ENCODE measurements at regions not wholly inside any gene's neighbourhood (a gene's known extent, or its start where the extent isn't known, plus 50 kb on each side); places are given as distances from the start of the nearest gene placed in this dataset.

GRCh38 chr6:122109075-122109474 lies 290.4 kb upstream of the HSF2 start:
- Histone ChIP-seq H3K9me3 (no peaks in the 10 kb centered on the region), H3K27ac (no peak overlapping the region), H3K27me3 (no peaks in the 10 kb centered on the region), H3K36me3 (no peaks in the 10 kb centered on the region), H3K4me1 (peaks cover 0 to 17% (median 1%) of the 10 kb centered on the region in 4 donors), H3K4me3 (no peak overlapping the region)
- TF ChIP-seq EP300 (IDR thresholded peaks at IDR 0.05) (no peak), POLR2A (IDR thresholded peaks at IDR 0.05) (no peak)
- TF ChIP-seq, protein P1, sequence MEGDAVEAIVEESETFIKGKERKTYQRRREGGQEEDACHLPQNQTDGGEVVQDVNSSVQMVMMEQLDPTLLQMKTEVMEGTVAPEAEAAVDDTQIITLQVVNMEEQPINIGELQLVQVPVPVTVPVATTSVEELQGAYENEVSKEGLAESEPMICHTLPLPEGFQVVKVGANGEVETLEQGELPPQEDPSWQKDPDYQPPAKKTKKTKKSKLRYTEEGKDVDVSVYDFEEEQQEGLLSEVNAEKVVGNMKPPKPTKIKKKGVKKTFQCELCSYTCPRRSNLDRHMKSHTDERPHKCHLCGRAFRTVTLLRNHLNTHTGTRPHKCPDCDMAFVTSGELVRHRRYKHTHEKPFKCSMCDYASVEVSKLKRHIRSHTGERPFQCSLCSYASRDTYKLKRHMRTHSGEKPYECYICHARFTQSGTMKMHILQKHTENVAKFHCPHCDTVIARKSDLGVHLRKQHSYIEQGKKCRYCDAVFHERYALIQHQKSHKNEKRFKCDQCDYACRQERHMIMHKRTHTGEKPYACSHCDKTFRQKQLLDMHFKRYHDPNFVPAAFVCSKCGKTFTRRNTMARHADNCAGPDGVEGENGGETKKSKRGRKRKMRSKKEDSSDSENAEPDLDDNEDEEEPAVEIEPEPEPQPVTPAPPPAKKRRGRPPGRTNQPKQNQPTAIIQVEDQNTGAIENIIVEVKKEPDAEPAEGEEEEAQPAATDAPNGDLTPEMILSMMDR (IDR thresholded peaks at IDR 0.05): no peak
- DNase-seq (ENCODE audit: low spot score in 2 of 2): no peak

DNA sequence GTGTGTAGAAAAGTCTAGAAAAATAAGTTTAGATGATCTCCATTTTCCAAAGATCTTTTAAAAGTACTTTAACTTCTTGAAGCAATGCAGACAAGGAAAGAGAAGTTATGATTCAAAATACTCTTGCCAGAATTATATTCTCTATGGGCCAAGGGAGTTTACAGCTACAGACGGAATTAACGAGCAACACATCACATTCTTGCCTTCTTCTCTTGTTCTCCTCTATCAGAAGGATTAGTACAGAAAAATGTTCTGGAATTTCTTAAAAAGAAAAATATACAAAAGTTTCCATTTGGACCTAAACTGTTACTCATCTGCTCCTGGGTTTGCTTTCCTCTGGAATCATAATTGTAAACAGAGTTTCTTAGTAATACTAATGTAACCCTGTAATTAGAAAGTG lies 284.7 kb upstream of the HSF2 start:
- peak overlapping the region in 2 of 4 donors; percentile 5 to 23 for H3K27ac ChIP-seq

GRCh38 chr6:122116119-122116834 lies 283.2 kb upstream of the HSF2 start:
- 37 to 43% methylated on average over 5 of the region's 5 CpGs for WGBS, 2 donors
- Histone ChIP-seq H3K9me3 (no peaks in the 10 kb centered on the region), H3K27ac (no peak overlapping the region), H3K27me3 (no peaks in the 10 kb centered on the region), H3K36me3 (no peaks in the 10 kb centered on the region), H3K4me3 (no peak overlapping the region), H3K4me1 (peaks cover 0 to 24% (median 0%) of the 10 kb centered on the region in 4 donors)
- no peak for DNase-seq (ENCODE audit: low spot score in 2 of 2)
- no peak for TF ChIP-seq EP300 (IDR thresholded peaks at IDR 0.05)

More for the DNA sequence above, 284.7 kb upstream of the HSF2 start:
- H3K9me3 ChIP-seq: no peaks in the 10 kb centered on the region
- H3K4me1 ChIP-seq: peaks cover 0 to 34% (median 1%) of the 10 kb centered on the region in 4 donors
- no peak for DNase-seq (ENCODE audit: low spot score in 2 of 2)
- H3K27me3 ChIP-seq: no peaks in the 10 kb centered on the region
- H3K4me3 ChIP-seq: no peak overlapping the region
- TF ChIP-seq POLR2A (IDR thresholded peaks at IDR 0.05) (no peak), EP300 (IDR thresholded peaks at IDR 0.05) (no peak)
- TF ChIP-seq, protein P1 (IDR thresholded peaks at IDR 0.05): no peak
- no peaks in the 10 kb centered on the region for H3K36me3 ChIP-seq
- 45 to 53% methylated on average over 2 of the region's 2 CpGs for WGBS, 2 donors

DNA sequence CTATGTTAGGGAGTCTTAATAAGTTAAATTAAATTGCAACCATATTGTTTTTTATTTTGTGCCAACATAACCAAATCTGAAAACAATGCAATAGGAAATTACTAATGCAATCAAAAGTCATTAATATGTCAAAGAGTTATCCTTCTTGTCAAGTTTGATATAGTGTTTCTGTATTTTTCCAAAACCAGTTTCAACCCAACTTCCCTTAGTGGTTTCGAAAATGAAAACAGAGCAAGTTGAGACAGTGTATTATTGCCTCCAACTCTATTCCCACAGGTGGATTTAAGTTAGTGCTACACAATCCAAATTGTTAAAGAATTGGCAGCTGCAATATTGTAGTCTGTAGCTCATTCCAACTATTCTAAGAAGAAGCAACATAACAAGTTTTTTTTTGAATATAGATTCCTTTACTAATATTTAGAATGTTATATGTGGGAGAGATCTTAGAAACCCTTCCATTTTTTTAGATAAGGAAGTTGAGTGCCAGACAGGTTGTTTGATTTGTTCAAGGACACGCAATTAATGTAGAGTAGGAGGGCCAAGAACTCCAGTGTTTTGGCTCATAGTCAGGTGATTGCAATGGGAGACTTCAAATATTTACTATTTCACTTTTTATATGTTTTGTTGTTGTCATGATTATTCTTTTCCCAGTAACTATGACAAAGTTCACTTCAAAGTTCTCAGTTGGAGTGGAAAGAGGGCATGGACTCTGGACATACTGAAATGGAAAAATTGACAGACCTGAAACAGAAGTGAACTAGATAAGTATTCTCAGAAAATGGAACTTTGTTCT lies 282.4 kb upstream of the HSF2 start:
- H3K27me3 ChIP-seq: no peaks in the 10 kb centered on the region
- H3K36me3 ChIP-seq: no peaks in the 10 kb centered on the region
- peaks cover 0 to 21% (median 0%) of the 10 kb centered on the region in 4 donors for H3K4me1 ChIP-seq
- 48 to 52% methylated on average over 2 of the region's 2 CpGs for WGBS, 2 donors
- peak overlapping the region in 1 of 4 donors; percentile 47 for H3K27ac ChIP-seq
- TF ChIP-seq, protein P1 (IDR thresholded peaks at IDR 0.05): no peak
- no peak for TF ChIP-seq EP300 (IDR thresholded peaks at IDR 0.05)
- TF ChIP-seq POLR2A (IDR thresholded peaks at IDR 0.05): no peak
- no peaks in the 10 kb centered on the region for H3K9me3 ChIP-seq
- H3K4me3 ChIP-seq: no peak overlapping the region
- no peak for DNase-seq (ENCODE audit: low spot score in 2 of 2)

- WGBS, 2 donors: 92 to 100% methylated on average over 1 of the region's 1 CpG
- Histone ChIP-seq H3K9me3 (no peaks in the 10 kb centered on the region), H3K36me3 (no peaks in the 10 kb centered on the region), H3K27ac (no peak overlapping the region), H3K4me1 (peaks cover 0 to 18% (median 0%) of the 10 kb centered on the region in 4 donors), H3K4me3 (no peak overlapping the region), H3K27me3 (no peaks in the 10 kb centered on the region)
- no peak for TF ChIP-seq POLR2A (IDR thresholded peaks at IDR 0.05)
- TF ChIP-seq, protein P1 (IDR thresholded peaks at IDR 0.05): no peak
- TF ChIP-seq EP300 (IDR thresholded peaks at IDR 0.05): no peak
- DNase-seq (ENCODE audit: low spot score in 2 of 2): no peak
Observed at GRCh38 chr6:122118945-122119506, 280.4 kb upstream of the HSF2 start.

Data from tibial nerve (tissue), 4 donors.